Caco-2 (cell line): ENCODE measurements at regions not wholly inside any gene's neighbourhood (a gene's known extent, or its start where the extent isn't known, plus 50 kb on each side); places are given as distances from the start of the nearest gene placed in this dataset.

Experiments
- BruUV-seq: library from RNA; stranded (reverse); fragments of 400-500 nt; replicated peaks from 2 replicates; lab custom pipeline; 2021; lab: Mats Ljungman, UMichigan
- CTCF ChIA-PET: fragments of 300-600 bp; sonication (Branson Sonifier 250); formaldehyde crosslinking; loops from one replicate; lab custom pipeline; 2022; ENCODE audit warnings: antibody characterized with exemption; lab: Charles Lee
- POLR2A ChIA-PET: fragments of 300-600 bp; sonication (Branson Sonifier 250); formaldehyde crosslinking; loops from one replicate; lab custom pipeline; 2022; ENCODE audit warnings: antibody characterized with exemption; lab: Charles Lee
- DNase-seq, 2 experiments: peaks; one replicate each; pipeline versions ENCODE4 v3.0.0 to v3.0.0-alpha.2; 2020 to 2022
- H3K27me3 ChIP-seq: replicated peaks from 2 replicates; pipeline ENCODE4 v1.6.0; 2011; ENCODE audit warnings: low read length; ENCODE audit not compliant: control insufficient read depth, insufficient read depth
- H3K36me3 ChIP-seq: 2 replicates; pipeline ENCODE4 v1.5.1; 2011; ENCODE audit warnings: low read length; ENCODE audit not compliant: control insufficient read depth, insufficient read depth
- H3K4me1 ChIP-seq: fragments of 250-450 bp; sonication (Bioruptor Pico); 2 replicates; pipeline ENCODE4 v1.5.1; 2020; ENCODE audit warnings: mild to moderate bottlenecking
- H3K4me3 ChIP-seq: 2 replicates; pipeline ENCODE4 v1.5.1; 2011; ENCODE audit warnings: low read depth, mild to moderate bottlenecking, control low read depth, low read length
- H3K9me3 ChIP-seq: fragments of 250-450 bp; sonication (Bioruptor Pico); 2 replicates; pipeline ENCODE4 v1.5.1; 2020; ENCODE audit warnings: mild to moderate bottlenecking, moderate library complexity
- H3K27ac Mint-ChIP-seq: one replicate; pipeline ENCODE4 v1.8.0; 2022; ENCODE audit warnings: mixed read lengths; ENCODE audit not compliant: unreplicated experiment
- H3K27me3 Mint-ChIP-seq: one replicate; pipeline ENCODE4 v1.8.0; 2022; ENCODE audit warnings: mixed read lengths; ENCODE audit not compliant: insufficient read depth, unreplicated experiment
- H3K36me3 Mint-ChIP-seq: one replicate; pipeline ENCODE4 v1.8.0; 2022; ENCODE audit warnings: mild to moderate bottlenecking, mixed read lengths; ENCODE audit not compliant: insufficient read depth, unreplicated experiment
- H3K4me1 Mint-ChIP-seq: one replicate; pipeline ENCODE4 v1.8.0; 2022; ENCODE audit warnings: low read depth, mixed read lengths; ENCODE audit not compliant: unreplicated experiment
- H3K4me3 Mint-ChIP-seq: one replicate; pipeline ENCODE4 v1.8.0; 2022; ENCODE audit warnings: mild to moderate bottlenecking, moderate library complexity, mixed read lengths; ENCODE audit not compliant: unreplicated experiment
- H3K9me3 Mint-ChIP-seq: one replicate; pipeline ENCODE4 v1.8.0; 2022; ENCODE audit warnings: mixed read lengths; ENCODE audit not compliant: unreplicated experiment
- intact Hi-C: fragments of 100-400 bp; cut with micrococcal nuclease; formaldehyde crosslinking; loops from one replicate; pipeline ENCODE4 v1.10.0; 2022; ENCODE audit not compliant: unreplicated experiment
- TF ChIP-seq, protein P1 (sequence below), 2 experiments: fragments of 200-600 bp in 1 of 2; IDR thresholded peaks; 1 replicate in 1 of 2; 2 replicates in 1 of 2; pipeline versions ENCODE4 v1.5.1 to v1.8.0; 2011 to 2022; ENCODE audit warnings: antibody characterized with exemption in 1 of 2, control low read depth in 1 of 2, inconsistent platforms in 1 of 2, low read depth in 1 of 2, low read length in 1 of 2, mild to moderate bottlenecking in 1 of 2, moderate library complexity in 1 of 2; ENCODE audit not compliant: insufficient read depth in 1 of 2, severe bottlenecking in 1 of 2, unreplicated experiment in 1 of 2

DNA sequence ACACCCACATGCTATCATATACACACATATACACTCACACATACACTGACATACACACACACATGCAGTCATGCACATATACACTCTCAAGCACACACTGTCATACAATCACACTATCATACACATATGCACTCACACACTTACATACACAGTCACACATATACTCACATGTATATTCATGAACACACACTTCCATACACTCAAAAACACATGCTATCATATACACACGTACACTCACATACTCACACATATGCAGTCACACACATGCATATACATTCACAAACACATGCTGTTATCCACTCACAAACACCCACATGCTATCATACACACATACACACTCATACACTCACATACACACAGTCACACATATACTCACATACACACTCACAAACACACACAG, 71.0 kb upstream of the PLXNA4 start:
- Mint-ChIP-seq H3K27ac (no peak overlapping the region), H3K4me1 (no peaks in the 10 kb centered on the region), H3K27me3 (peaks cover 1% of the 10 kb centered on the region), H3K36me3 (no peaks in the 10 kb centered on the region), H3K9me3 (no peaks in the 10 kb centered on the region), H3K4me3 (no peak overlapping the region)
- Histone ChIP-seq H3K36me3 (no peaks in the 10 kb centered on the region), H3K27me3 (no peaks in the 10 kb centered on the region; the same call in 1 of the 2 replicates), H3K4me3 (no peak overlapping the region), H3K4me1 (no peaks in the 10 kb centered on the region), H3K9me3 (no peaks in the 10 kb centered on the region)
- no peak for DNase-seq
- TF ChIP-seq, protein P1, sequence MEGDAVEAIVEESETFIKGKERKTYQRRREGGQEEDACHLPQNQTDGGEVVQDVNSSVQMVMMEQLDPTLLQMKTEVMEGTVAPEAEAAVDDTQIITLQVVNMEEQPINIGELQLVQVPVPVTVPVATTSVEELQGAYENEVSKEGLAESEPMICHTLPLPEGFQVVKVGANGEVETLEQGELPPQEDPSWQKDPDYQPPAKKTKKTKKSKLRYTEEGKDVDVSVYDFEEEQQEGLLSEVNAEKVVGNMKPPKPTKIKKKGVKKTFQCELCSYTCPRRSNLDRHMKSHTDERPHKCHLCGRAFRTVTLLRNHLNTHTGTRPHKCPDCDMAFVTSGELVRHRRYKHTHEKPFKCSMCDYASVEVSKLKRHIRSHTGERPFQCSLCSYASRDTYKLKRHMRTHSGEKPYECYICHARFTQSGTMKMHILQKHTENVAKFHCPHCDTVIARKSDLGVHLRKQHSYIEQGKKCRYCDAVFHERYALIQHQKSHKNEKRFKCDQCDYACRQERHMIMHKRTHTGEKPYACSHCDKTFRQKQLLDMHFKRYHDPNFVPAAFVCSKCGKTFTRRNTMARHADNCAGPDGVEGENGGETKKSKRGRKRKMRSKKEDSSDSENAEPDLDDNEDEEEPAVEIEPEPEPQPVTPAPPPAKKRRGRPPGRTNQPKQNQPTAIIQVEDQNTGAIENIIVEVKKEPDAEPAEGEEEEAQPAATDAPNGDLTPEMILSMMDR (IDR thresholded peaks at IDR 0.05; ENCODE audit: insufficient read depth in 1 of 2, low read depth in 1 of 2, low read length in 1 of 2, severe bottlenecking in 1 of 2, unreplicated experiment in 1 of 2) = no peak
- ChIA-PET CTCF (no interaction called here), POLR2A (no interaction called here)
- intact Hi-C loops = no loop called here
- no TSS peak for BruUV-seq

DNA sequence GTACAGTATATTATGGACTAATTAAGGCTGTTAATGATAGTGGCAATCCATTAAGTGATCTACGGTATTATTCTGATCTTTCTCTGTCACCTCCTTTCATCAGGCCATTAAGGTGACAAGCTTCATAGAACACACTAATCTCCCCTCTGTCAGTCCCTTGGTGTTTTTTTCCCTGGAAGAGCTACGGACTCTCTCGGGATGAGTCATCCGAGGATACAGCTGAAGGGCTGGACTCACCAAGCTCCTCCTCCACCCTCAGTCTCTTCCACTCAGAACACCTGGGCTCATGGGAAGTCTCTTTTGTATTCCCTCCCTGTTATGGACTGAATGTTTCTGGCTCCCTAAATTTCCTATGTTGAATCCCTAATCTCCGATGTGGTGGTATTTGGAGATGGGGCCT, 69.8 kb upstream of the PLXNA4 start:
- TF ChIP-seq, protein P1 (IDR thresholded peaks at IDR 0.05; ENCODE audit: insufficient read depth in 1 of 2, low read depth in 1 of 2, low read length in 1 of 2, severe bottlenecking in 1 of 2, unreplicated experiment in 1 of 2) = no peak
- no TSS peak for BruUV-seq
- Mint-ChIP-seq H3K27me3 (peaks cover 3% of the 10 kb centered on the region), H3K9me3 (no peaks in the 10 kb centered on the region), H3K4me3 (no peak overlapping the region), H3K4me1 (no peaks in the 10 kb centered on the region), H3K27ac (no peak overlapping the region), H3K36me3 (no peaks in the 10 kb centered on the region)
- Histone ChIP-seq H3K36me3 (no peaks in the 10 kb centered on the region), H3K4me1 (no peaks in the 10 kb centered on the region), H3K9me3 (no peaks in the 10 kb centered on the region), H3K27me3 (no peaks in the 10 kb centered on the region; the same call in 1 of the 2 replicates), H3K4me3 (no peak overlapping the region)
- intact Hi-C loops = no loop called here
- POLR2A ChIA-PET = no interaction called here
- CTCF ChIA-PET = no interaction called here
- no peak for DNase-seq

DNA sequence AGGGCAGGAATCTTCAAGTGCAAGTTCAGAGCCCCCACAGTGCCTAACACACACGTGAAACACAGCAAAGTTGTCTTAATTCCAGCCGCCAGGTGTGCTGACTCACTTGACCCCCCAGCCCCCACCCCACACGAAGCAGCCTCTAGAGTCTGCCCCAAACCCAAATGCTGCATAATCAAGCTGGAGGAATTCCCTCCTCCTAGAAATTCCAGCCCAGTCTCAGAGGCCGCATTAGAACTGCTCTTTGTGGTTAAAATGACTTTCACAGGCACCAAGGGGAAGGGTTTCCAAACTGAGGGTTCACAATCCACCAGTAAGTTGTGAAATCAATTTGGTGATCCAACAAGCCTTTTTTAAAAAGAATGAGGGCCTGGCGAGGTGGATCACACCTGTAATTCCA, 67.0 kb upstream of the PLXNA4 start:
- TF ChIP-seq, protein P1 (IDR thresholded peaks at IDR 0.05; ENCODE audit: insufficient read depth in 1 of 2, low read depth in 1 of 2, low read length in 1 of 2, severe bottlenecking in 1 of 2, unreplicated experiment in 1 of 2) = no peak
- BruUV-seq = no TSS peak
- Histone ChIP-seq H3K4me1 (no peaks in the 10 kb centered on the region), H3K9me3 (no peaks in the 10 kb centered on the region), H3K27me3 (no peaks in the 10 kb centered on the region), H3K4me3 (no peak overlapping the region), H3K36me3 (no peaks in the 10 kb centered on the region)
- CTCF ChIA-PET = no interaction called here
- Mint-ChIP-seq H3K36me3 (no peaks in the 10 kb centered on the region), H3K4me3 (no peak overlapping the region), H3K4me1 (no peaks in the 10 kb centered on the region), H3K27ac (no peak overlapping the region), H3K9me3 (no peaks in the 10 kb centered on the region), H3K27me3 (peaks cover 12% of the 10 kb centered on the region)
- POLR2A ChIA-PET = interaction anchor here (0.6 kb wide), 1 partner anchor 663 kb away, joined by 4 read pairs; no protein-coding TSS in a partner anchor
- DNase-seq = no peak
- intact Hi-C loops = no loop called here
